ENCODE measurements at regions not wholly inside any gene's neighbourhood (a gene's known extent, or its start where the extent isn't known, plus 50 kb on each side); places are given as distances from the start of the nearest gene placed in this dataset.

DNA sequence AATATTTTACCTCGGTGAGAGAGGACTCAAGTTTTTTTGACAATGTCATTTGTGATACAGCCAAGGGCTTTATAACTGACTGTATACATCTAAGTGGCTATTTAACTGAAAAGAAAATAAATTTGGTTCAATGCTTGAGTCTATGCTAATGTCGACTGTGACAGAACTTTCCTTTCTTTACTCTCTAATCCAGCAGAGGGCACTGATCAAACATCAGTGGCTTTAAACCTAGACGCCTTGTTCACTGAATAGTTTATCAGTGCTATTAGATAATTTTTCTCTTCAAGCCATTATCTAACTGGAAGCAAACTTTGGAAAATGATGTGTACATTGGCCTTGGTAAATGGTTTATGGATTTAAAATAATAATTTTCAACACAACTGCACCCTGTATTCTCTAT lies 285.1 kb downstream of the CHL1 start:
- H3K4me1 Mint-ChIP-seq: no peaks in the 10 kb centered on the region
- DNase-seq (ENCODE audit: low spot score): no peak
- CTCF ChIA-PET: no interaction called here

More for the DNA sequence above, 285.1 kb downstream of the CHL1 start:
- no peak overlapping the region for H3K27ac Mint-ChIP-seq
- TF ChIP-seq HMGA2 (CRISPR knock-in tag; IDR thresholded peaks at IDR 0.05) (no peak), ZNF121 (CRISPR knock-in tag; IDR thresholded peaks at IDR 0.05) (no peak), ZNF396 (CRISPR knock-in tag; IDR thresholded peaks at IDR 0.05; ENCODE audit: borderline replicate concordance) (no peak), NR1H2 (CRISPR knock-in tag; IDR thresholded peaks at IDR 0.05) (no peak), ETV6 (CRISPR knock-in tag; IDR thresholded peaks at IDR 0.05) (no peak), EMX1 (CRISPR knock-in tag; IDR thresholded peaks at IDR 0.05) (no peak), ZNF232 (CRISPR knock-in tag; IDR thresholded peaks at IDR 0.05) (no peak)
- TF ChIP-seq, protein P1, sequence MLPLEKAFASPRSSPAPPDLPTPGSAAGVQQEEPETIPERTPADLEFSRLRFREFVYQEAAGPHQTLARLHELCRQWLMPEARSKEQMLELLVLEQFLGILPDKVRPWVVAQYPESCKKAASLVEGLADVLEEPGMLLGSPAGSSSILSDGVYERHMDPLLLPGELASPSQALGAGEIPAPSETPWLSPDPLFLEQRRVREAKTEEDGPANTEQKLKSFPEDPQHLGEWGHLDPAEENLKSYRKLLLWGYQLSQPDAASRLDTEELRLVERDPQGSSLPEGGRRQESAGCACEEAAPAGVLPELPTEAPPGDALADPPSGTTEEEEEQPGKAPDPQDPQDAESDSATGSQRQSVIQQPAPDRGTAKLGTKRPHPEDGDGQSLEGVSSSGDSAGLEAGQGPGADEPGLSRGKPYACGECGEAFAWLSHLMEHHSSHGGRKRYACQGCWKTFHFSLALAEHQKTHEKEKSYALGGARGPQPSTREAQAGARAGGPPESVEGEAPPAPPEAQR (CRISPR knock-in tag; IDR thresholded peaks at IDR 0.05): no peak
- TF ChIP-seq, protein P2, sequence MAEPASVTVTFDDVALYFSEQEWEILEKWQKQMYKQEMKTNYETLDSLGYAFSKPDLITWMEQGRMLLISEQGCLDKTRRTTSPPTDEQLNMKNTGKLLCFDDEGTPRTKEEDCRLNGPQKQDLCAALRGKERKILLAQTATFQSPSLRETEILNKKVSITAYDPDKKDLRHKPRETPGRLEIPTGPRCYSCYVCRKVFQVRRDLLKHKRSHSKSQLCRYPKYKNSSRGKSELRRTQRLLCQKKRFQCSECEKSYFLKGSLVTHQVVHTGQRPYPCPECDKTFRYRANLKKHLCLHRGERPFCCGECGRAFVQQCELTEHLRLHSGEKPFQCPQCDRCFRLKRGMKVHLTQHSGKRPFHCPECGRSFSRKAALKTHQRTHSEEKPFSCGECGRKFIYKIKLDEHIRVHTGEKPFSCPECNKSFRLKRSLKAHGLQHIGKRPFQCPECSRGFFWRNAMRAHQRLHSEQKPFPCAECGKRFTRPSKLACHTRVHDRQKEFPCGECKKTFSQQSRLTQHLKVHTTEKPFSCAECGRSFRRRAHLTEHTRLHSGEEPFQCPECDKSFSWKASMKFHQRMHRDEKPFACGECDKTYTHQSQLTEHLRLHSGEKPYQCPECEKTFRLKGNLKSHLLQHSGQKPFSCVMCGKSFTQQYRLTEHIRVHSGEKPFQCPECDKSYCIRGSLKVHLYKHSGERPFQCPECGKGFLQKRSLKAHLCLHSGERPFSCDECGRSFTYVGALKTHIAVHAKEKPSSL (CRISPR knock-in tag; conservative IDR thresholded peaks at IDR 0.05): no peak
- TF ChIP-seq, protein P3, sequence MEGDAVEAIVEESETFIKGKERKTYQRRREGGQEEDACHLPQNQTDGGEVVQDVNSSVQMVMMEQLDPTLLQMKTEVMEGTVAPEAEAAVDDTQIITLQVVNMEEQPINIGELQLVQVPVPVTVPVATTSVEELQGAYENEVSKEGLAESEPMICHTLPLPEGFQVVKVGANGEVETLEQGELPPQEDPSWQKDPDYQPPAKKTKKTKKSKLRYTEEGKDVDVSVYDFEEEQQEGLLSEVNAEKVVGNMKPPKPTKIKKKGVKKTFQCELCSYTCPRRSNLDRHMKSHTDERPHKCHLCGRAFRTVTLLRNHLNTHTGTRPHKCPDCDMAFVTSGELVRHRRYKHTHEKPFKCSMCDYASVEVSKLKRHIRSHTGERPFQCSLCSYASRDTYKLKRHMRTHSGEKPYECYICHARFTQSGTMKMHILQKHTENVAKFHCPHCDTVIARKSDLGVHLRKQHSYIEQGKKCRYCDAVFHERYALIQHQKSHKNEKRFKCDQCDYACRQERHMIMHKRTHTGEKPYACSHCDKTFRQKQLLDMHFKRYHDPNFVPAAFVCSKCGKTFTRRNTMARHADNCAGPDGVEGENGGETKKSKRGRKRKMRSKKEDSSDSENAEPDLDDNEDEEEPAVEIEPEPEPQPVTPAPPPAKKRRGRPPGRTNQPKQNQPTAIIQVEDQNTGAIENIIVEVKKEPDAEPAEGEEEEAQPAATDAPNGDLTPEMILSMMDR (IDR thresholded peaks at IDR 0.05): no peak
- TF ChIP-seq, protein P4, sequence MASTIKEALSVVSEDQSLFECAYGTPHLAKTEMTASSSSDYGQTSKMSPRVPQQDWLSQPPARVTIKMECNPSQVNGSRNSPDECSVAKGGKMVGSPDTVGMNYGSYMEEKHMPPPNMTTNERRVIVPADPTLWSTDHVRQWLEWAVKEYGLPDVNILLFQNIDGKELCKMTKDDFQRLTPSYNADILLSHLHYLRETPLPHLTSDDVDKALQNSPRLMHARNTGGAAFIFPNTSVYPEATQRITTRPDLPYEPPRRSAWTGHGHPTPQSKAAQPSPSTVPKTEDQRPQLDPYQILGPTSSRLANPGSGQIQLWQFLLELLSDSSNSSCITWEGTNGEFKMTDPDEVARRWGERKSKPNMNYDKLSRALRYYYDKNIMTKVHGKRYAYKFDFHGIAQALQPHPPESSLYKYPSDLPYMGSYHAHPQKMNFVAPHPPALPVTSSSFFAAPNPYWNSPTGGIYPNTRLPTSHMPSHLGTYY (CRISPR knock-in tag; IDR thresholded peaks at IDR 0.05): no peak
- TF ChIP-seq, protein P5, sequence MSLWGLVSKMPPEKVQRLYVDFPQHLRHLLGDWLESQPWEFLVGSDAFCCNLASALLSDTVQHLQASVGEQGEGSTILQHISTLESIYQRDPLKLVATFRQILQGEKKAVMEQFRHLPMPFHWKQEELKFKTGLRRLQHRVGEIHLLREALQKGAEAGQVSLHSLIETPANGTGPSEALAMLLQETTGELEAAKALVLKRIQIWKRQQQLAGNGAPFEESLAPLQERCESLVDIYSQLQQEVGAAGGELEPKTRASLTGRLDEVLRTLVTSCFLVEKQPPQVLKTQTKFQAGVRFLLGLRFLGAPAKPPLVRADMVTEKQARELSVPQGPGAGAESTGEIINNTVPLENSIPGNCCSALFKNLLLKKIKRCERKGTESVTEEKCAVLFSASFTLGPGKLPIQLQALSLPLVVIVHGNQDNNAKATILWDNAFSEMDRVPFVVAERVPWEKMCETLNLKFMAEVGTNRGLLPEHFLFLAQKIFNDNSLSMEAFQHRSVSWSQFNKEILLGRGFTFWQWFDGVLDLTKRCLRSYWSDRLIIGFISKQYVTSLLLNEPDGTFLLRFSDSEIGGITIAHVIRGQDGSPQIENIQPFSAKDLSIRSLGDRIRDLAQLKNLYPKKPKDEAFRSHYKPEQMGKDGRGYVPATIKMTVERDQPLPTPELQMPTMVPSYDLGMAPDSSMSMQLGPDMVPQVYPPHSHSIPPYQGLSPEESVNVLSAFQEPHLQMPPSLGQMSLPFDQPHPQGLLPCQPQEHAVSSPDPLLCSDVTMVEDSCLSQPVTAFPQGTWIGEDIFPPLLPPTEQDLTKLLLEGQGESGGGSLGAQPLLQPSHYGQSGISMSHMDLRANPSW (CRISPR knock-in tag; conservative IDR thresholded peaks at IDR 0.05; ENCODE audit: low read depth): no peak
- TF ChIP-seq, protein P6, sequence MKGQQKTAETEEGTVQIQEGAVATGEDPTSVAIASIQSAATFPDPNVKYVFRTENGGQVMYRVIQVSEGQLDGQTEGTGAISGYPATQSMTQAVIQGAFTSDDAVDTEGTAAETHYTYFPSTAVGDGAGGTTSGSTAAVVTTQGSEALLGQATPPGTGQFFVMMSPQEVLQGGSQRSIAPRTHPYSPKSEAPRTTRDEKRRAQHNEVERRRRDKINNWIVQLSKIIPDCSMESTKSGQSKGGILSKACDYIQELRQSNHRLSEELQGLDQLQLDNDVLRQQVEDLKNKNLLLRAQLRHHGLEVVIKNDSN (CRISPR knock-in tag; IDR thresholded peaks at IDR 0.05): no peak
- TF ChIP-seq, protein P7, sequence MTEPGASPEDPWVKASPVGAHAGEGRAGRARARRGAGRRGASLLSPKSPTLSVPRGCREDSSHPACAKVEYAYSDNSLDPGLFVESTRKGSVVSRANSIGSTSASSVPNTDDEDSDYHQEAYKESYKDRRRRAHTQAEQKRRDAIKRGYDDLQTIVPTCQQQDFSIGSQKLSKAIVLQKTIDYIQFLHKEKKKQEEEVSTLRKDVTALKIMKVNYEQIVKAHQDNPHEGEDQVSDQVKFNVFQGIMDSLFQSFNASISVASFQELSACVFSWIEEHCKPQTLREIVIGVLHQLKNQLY (CRISPR knock-in tag; IDR thresholded peaks at IDR 0.05): no peak
- no peak for ATAC-seq
- H3K36me3 Mint-ChIP-seq: peaks cover 73% of the 10 kb centered on the region
- H3K4me3 Mint-ChIP-seq: no peak overlapping the region
- peaks cover 81% of the 10 kb centered on the region for H3K9me3 Mint-ChIP-seq
- H3K27me3 Mint-ChIP-seq (ENCODE audit: low read depth): peaks cover 19% of the 10 kb centered on the region; the same call in 1 of the 2 replicates
- POLR2A ChIA-PET: no interaction called here

Measured in WTC11 (cell line).